Activated CD8-positive, alpha-beta T cell treated with anti-CD3 and anti-CD28 coated beads, Interleukin-2, amount 10 ng/mL, durations not matched to agents 7 days and 5 days (primary cell): ENCODE measurements at regions not wholly inside any gene's neighbourhood (a gene's known extent, or its start where the extent isn't known, plus 50 kb on each side); places are given as distances from the start of the nearest gene placed in this dataset.
"Not testable (repeated sequence)": the region's sequence is repeated elsewhere in the genome, so short reads cannot be mapped to it uniquely, and the experiment has no call there.

Experiments used
- ATAC-seq: fragments of 150-1000 bp; cut with Tn5 transposase; one replicate; pipeline ENCODE4 v1.10.0; 2021; ENCODE audit warnings: moderate library complexity
- CTCF ChIA-PET: fragments of 350-600 bp; sonication (Branson Sonifier 250); formaldehyde crosslinking; loops from one replicate; lab custom pipeline; 2021; ENCODE audit warnings: antibody characterized with exemption; lab: Charles Lee
- POLR2A ChIA-PET: fragments of 350-600 bp; sonication (Branson Sonifier 250); formaldehyde crosslinking; loops from one replicate; lab custom pipeline; 2021; ENCODE audit warnings: antibody characterized with exemption; lab: Charles Lee
- DNase-seq: peaks from one replicate; pipeline ENCODE4 v3.0.0-alpha.2; 2020
- H3K27ac Mint-ChIP-seq: one replicate; pipeline ENCODE4 v1.8.0; 2021; ENCODE audit warnings: mild to moderate bottlenecking, mixed read lengths
- H3K27me3 Mint-ChIP-seq: one replicate; pipeline ENCODE4 v1.8.0; 2021; ENCODE audit warnings: low read depth, mixed read lengths
- H3K36me3 Mint-ChIP-seq: one replicate; pipeline ENCODE4 v1.8.0; 2021; ENCODE audit warnings: low read depth, mixed read lengths
- H3K4me1 Mint-ChIP-seq: one replicate; pipeline ENCODE4 v1.8.0; 2021; ENCODE audit warnings: low read depth, mixed read lengths
- H3K4me3 Mint-ChIP-seq: one replicate; pipeline ENCODE4 v1.8.0; 2021; ENCODE audit warnings: mild to moderate bottlenecking, mixed read lengths
- H3K9me3 Mint-ChIP-seq: one replicate; pipeline ENCODE4 v1.8.0; 2022; ENCODE audit warnings: mixed read lengths; ENCODE audit not compliant: insufficient read depth

DNA sequence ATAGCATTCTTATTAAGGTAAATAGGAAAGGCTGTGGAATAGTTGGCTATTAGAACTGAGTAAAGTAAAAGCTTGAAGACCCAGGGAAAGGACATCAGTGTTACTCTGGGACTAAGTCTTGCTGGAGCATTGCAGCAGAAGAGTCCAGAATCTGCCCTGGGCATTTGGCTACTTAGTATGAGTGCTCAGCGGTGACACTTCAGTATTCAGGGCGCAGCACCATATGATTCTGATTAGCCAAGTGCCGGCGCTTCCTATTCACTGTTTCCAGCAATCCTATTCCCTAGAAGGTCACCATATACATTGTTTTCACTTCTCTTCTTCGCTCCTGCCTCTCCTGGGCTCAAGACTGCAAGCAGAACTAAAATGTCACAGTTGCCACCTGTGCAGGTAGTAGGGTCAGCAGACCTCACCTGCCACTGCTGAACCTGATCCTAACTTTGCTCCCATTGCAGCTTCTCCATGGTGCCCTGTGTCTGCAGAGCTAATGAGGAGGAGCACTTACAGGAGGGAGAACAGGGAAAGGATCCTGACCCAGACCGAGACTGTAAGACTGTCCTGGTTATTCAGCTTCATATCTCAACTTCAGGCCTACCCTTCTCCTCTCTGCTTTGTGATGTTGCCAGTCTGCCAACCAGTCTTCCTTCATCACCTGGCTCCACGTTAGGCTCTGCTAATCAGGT is 313.6 kb upstream of the PIK3R1 start:
- H3K4me3 Mint-ChIP-seq: no peak overlapping the region
- DNase-seq: no peak
- ChIA-PET CTCF (no interaction called here), POLR2A (no interaction called here)
- no peaks in the 10 kb centered on the region for H3K36me3 Mint-ChIP-seq
- peaks cover 4% of the 10 kb centered on the region for H3K27me3 Mint-ChIP-seq
- H3K4me1 Mint-ChIP-seq: no peaks in the 10 kb centered on the region
- ATAC-seq: no peak
- no peak overlapping the region for H3K27ac Mint-ChIP-seq
- no peaks in the 10 kb centered on the region for H3K9me3 Mint-ChIP-seq

- CTCF ChIA-PET: no interaction called here
- H3K36me3 Mint-ChIP-seq: no peaks in the 10 kb centered on the region
- ATAC-seq: no peak
- H3K27me3 Mint-ChIP-seq: peaks cover 4% of the 10 kb centered on the region
- H3K4me1 Mint-ChIP-seq: no peaks in the 10 kb centered on the region
- DNase-seq: no peak
- H3K4me3 Mint-ChIP-seq: no peak overlapping the region
- no peak overlapping the region for H3K27ac Mint-ChIP-seq
- POLR2A ChIA-PET: no interaction called here
- H3K9me3 Mint-ChIP-seq: peaks cover 4% of the 10 kb centered on the region
Observed at GRCh38 chr5:67900514-67900913, 315.0 kb upstream of the PIK3R1 start.

- no peak for DNase-seq
- H3K4me1 Mint-ChIP-seq: no peaks in the 10 kb centered on the region
- ChIA-PET POLR2A (no interaction called here), CTCF (no interaction called here)
- peaks cover 2% of the 10 kb centered on the region for H3K27me3 Mint-ChIP-seq
- H3K9me3 Mint-ChIP-seq: peaks cover 4% of the 10 kb centered on the region
- no peak for ATAC-seq
- H3K27ac Mint-ChIP-seq: no peak overlapping the region
- H3K36me3 Mint-ChIP-seq: no peaks in the 10 kb centered on the region
- H3K4me3 Mint-ChIP-seq: no peak overlapping the region
Observed at GRCh38 chr5:67897980-67898379, 317.6 kb upstream of the PIK3R1 start.

DNA sequence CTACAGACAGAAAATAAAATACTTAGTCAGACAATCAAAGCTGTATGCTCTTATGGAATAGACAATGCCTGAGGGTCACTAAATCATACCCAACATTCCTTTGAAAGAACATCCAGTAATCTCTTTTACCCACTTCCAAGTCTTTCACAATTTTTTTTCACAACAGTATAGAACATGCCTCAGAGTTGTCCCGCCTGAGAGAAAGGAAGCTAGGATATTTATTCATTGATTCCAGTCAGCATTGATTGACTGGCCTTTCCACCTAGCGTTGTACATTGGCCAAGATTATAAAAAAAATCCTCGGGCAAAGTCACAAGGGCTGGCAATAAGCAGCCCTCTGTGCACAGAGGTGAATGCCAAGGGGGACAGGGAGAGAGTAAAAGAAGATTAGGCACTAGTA is 318.1 kb upstream of the PIK3R1 start:
- ChIA-PET POLR2A (no interaction called here), CTCF (no interaction called here)
- H3K36me3 Mint-ChIP-seq: no peaks in the 10 kb centered on the region
- H3K9me3 Mint-ChIP-seq: peaks cover 4% of the 10 kb centered on the region
- ATAC-seq (no peak), DNase-seq (no peak)
- no peak overlapping the region for H3K27ac Mint-ChIP-seq
- H3K27me3 Mint-ChIP-seq: peaks cover 2% of the 10 kb centered on the region
- H3K4me1 Mint-ChIP-seq: no peaks in the 10 kb centered on the region
- H3K4me3 Mint-ChIP-seq: no peak overlapping the region

GRCh38 chr5:67896930-67897313 is 318.6 kb upstream of the PIK3R1 start:
- ATAC-seq: no peak
- Mint-ChIP-seq H3K4me1 (no peaks in the 10 kb centered on the region), H3K4me3 (no peak overlapping the region), H3K36me3 (no peaks in the 10 kb centered on the region), H3K27me3 (peaks cover 2% of the 10 kb centered on the region), H3K9me3 (peaks cover 4% of the 10 kb centered on the region), H3K27ac (no peak overlapping the region)
- CTCF ChIA-PET: no interaction called here
- POLR2A ChIA-PET: no interaction called here
- DNase-seq: no peak

GRCh38 chr5:67896311-67896929 is 319.1 kb upstream of the PIK3R1 start:
- POLR2A ChIA-PET: no interaction called here
- Mint-ChIP-seq H3K27me3 (peaks cover 2% of the 10 kb centered on the region), H3K4me1 (no peaks in the 10 kb centered on the region), H3K36me3 (no peaks in the 10 kb centered on the region), H3K27ac (no peak overlapping the region), H3K4me3 (no peak overlapping the region), H3K9me3 (peaks cover 4% of the 10 kb centered on the region)
- CTCF ChIA-PET: no interaction called here
- ATAC-seq (no peak), DNase-seq (no peak)

DNA sequence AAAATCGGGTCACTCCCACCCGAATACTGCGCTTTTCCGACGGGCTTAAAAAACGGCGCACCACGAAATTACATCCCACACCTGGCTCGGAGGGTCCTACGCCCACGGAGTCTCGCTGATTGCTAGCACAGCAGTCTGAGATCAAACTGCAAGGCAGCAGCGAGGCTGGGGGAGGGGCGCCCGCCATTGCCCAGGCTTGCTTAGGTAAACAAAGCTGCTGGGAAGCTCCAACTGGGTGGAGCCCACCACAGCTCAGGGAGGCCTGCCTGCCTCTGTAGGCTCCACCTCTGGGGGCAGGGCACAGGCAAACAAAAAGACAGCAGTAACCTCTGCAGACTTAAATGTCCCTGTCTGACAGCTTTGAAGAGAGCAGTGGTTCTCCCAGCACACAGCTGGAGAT is 325.7 kb upstream of the PIK3R1 start:
- ATAC-seq, CTCF ChIA-PET, H3K36me3 Mint-ChIP-seq, POLR2A ChIA-PET, H3K27me3 Mint-ChIP-seq, H3K27ac Mint-ChIP-seq, H3K9me3 Mint-ChIP-seq, H3K4me3 Mint-ChIP-seq, DNase-seq, H3K4me1 Mint-ChIP-seq: not testable (repeated sequence)

DNA sequence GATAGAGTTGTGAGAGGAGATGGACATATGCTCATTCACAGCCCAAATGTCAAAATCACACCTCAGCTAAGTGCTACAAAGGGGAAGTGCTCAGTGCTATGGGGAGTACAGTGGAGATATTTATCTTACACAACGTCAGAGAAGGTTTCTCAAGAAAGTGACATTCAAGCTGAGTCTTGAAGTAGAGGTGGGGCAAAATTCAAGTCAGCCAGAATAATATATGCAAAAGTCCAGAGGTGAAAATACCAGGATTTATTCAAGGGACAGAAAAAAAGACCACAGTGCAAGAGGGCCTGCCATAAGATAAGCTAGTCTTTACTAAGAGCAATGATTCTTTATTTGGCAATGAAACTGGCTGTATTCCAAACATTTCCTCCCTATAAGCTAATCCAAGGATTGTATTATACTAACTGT is 327.8 kb upstream of the PIK3R1 start:
- H3K9me3 Mint-ChIP-seq: no peaks in the 10 kb centered on the region
- H3K27ac Mint-ChIP-seq: no peak overlapping the region
- no peaks in the 10 kb centered on the region for H3K27me3 Mint-ChIP-seq
- no peaks in the 10 kb centered on the region for H3K4me1 Mint-ChIP-seq
- no peak overlapping the region for H3K4me3 Mint-ChIP-seq
- ChIA-PET CTCF (no interaction called here), POLR2A (no interaction called here)
- ATAC-seq: no peak
- no peak for DNase-seq
- no peaks in the 10 kb centered on the region for H3K36me3 Mint-ChIP-seq

GRCh38 chr5:67886761-67887160 is 328.8 kb upstream of the PIK3R1 start:
- H3K36me3 Mint-ChIP-seq: no peaks in the 10 kb centered on the region
- no peak for DNase-seq
- H3K4me1 Mint-ChIP-seq: no peaks in the 10 kb centered on the region
- H3K27ac Mint-ChIP-seq: no peak overlapping the region
- H3K9me3 Mint-ChIP-seq: no peaks in the 10 kb centered on the region
- ChIA-PET POLR2A (no interaction called here), CTCF (no interaction called here)
- no peak for ATAC-seq
- no peak overlapping the region for H3K4me3 Mint-ChIP-seq
- H3K27me3 Mint-ChIP-seq: no peaks in the 10 kb centered on the region

DNA sequence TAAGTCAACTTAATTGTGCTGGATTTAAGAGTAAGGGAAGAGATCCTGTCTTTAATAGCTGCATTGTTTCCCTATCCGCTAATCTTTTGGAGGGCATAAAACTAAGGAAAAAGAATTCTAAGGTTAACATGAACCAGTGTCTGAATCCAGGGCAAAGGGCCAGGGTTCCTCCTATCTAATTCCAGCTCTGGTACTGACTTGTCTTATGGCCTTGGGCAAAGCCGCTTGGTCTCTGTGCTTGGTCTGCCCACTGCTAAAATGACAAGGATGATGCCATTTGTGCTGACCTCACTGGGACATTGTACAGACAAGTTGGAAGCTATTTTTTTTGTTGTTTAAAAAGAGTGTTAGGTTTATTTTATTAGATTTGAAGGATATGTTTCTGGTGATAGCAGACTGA is 334.7 kb upstream of the PIK3R1 start:
- POLR2A ChIA-PET: no interaction called here

DNA sequence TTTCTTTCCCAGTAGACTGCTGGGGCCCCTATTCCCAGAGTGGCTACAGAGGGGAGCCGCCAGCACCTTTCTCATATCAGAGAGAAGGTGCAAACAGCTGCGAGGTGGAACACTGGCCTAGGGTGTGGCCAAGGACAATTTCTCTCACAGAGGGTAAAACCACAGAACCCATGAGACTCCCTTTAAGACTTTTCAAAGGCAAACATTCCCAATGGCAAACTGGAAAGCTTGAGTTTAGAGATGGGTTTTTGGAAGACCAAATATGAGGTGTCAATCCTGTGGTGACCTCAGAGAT is 335.1 kb upstream of the PIK3R1 start:
- CTCF ChIA-PET: no interaction called here
- Mint-ChIP-seq H3K36me3 (no peaks in the 10 kb centered on the region), H3K4me3 (no peak overlapping the region)

More for the DNA sequence above, 334.7 kb upstream of the PIK3R1 start:
- CTCF ChIA-PET: no interaction called here
- Mint-ChIP-seq H3K27me3 (no peaks in the 10 kb centered on the region), H3K9me3 (no peaks in the 10 kb centered on the region), H3K36me3 (no peaks in the 10 kb centered on the region), H3K4me3 (no peak overlapping the region), H3K4me1 (no peaks in the 10 kb centered on the region), H3K27ac (no peak overlapping the region)
- no peak for DNase-seq
- no peak for ATAC-seq

GRCh38 chr5:67879620-67880510 is 335.7 kb upstream of the PIK3R1 start:
- Mint-ChIP-seq H3K27me3 (no peaks in the 10 kb centered on the region), H3K9me3 (no peaks in the 10 kb centered on the region), H3K27ac (no peak overlapping the region), H3K36me3 (no peaks in the 10 kb centered on the region), H3K4me3 (no peak overlapping the region), H3K4me1 (no peaks in the 10 kb centered on the region)
- ATAC-seq: no peak
- CTCF ChIA-PET: no interaction called here
- DNase-seq: no peak
- POLR2A ChIA-PET: no interaction called here

More for the DNA sequence above, 335.1 kb upstream of the PIK3R1 start:
- ATAC-seq (no peak), DNase-seq (no peak)
- POLR2A ChIA-PET: no interaction called here
- Mint-ChIP-seq H3K9me3 (no peaks in the 10 kb centered on the region), H3K27me3 (no peaks in the 10 kb centered on the region), H3K4me1 (no peaks in the 10 kb centered on the region), H3K27ac (no peak overlapping the region)
